CD4-positive, alpha-beta T cell treated with Interferon gamma for 1 hour (primary cell): ENCODE measurements at regions not wholly inside any gene's neighbourhood (a gene's known extent, or its start where the extent isn't known, plus 50 kb on each side); places are given as distances from the start of the nearest gene placed in this dataset.
"Not testable (repeated sequence)": the region's sequence is repeated elsewhere in the genome, so short reads cannot be mapped to it uniquely, and the experiment has no call there.

Experiments
- DNase-seq: peaks from one replicate; pipeline ENCODE4 v3.0.0-alpha.2; 2020

- DNase-seq = no peak
Measured at GRCh38 chr18:62629031-62629430, 86.3 kb upstream of the PHLPP1 start.

- DNase-seq = no peak
Measured at GRCh38 chr18:62631173-62631572, 84.2 kb upstream of the PHLPP1 start.

GRCh38 chr18:62632788-62633455, 82.4 kb upstream of the PHLPP1 start:
- no peak for DNase-seq

- DNase-seq = no peak
Measured at GRCh38 chr18:62634458-62634857, 80.9 kb upstream of the PHLPP1 start.

- no peak for DNase-seq
Measured at GRCh38 chr18:62634979-62635630, 80.2 kb upstream of the PHLPP1 start.

GRCh38 chr18:62637403-62637802, 77.9 kb upstream of the PHLPP1 start:
- DNase-seq = no peak

GRCh38 chr18:62637807-62638687, 77.3 kb upstream of the PHLPP1 start:
- DNase-seq = peak; percentile 37

- no peak for DNase-seq
Measured at GRCh38 chr18:62643181-62643580, 72.2 kb upstream of the PHLPP1 start.

GRCh38 chr18:62644773-62645172, 70.6 kb upstream of the PHLPP1 start:
- no peak for DNase-seq

- no peak for DNase-seq
Measured at GRCh38 chr18:62647179-62647578, 68.2 kb upstream of the PHLPP1 start.

GRCh38 chr18:62648045-62648678, 67.2 kb upstream of the PHLPP1 start:
- no peak for DNase-seq

- DNase-seq = no peak
Measured at GRCh38 chr18:62651276-62652056, 63.9 kb upstream of the PHLPP1 start.

- DNase-seq = not testable (repeated sequence)
Measured at GRCh38 chr18:62652057-62652629, 63.2 kb upstream of the PHLPP1 start.

- DNase-seq = no peak
Measured at GRCh38 chr18:62655520-62656219, 59.7 kb upstream of the PHLPP1 start.

- no peak for DNase-seq
Measured at GRCh38 chr18:62658028-62658427, 57.3 kb upstream of the PHLPP1 start.

- no peak for DNase-seq
Measured at GRCh38 chr18:62659698-62660097, 55.6 kb upstream of the PHLPP1 start.

GRCh38 chr18:62660691-62661090, 54.6 kb upstream of the PHLPP1 start:
- no peak for DNase-seq

- DNase-seq = no peak
Measured at GRCh38 chr18:62663731-62664336, 51.5 kb upstream of the PHLPP1 start.

GRCh38 chr18:62664414-62664813, 50.9 kb upstream of the PHLPP1 start:
- DNase-seq = no peak

- no peak for DNase-seq
Measured at GRCh38 chr18:62665188-62665587, 50.2 kb upstream of the PHLPP1 start.
